ENCODE measurements at regions not wholly inside any gene's neighbourhood (a gene's known extent, or its start where the extent isn't known, plus 50 kb on each side); places are given as distances from the start of the nearest gene placed in this dataset.

GRCh38 chr1:229870381-229870780, 196.7 kb upstream of the GALNT2 start:
- H3K27ac ChIP-seq, result no peak overlapping the region
- POLR2A ChIA-PET (ENCODE audit: low non-redundant PET), result no interaction called here
- TF ChIP-seq CTCF (conservative IDR thresholded peaks at IDR 0.05; ENCODE audit: low read depth), result no peak
- no peak for DNase-seq (ENCODE audit: low spot score)
- CTCF ChIA-PET, result no interaction called here

- H3K27ac ChIP-seq, result no peak overlapping the region
- TF ChIP-seq CTCF (conservative IDR thresholded peaks at IDR 0.05; ENCODE audit: low read depth), result no peak
- POLR2A ChIA-PET (ENCODE audit: low non-redundant PET), result no interaction called here
- no peak for DNase-seq (ENCODE audit: low spot score)
- CTCF ChIA-PET, result no interaction called here
Observed at GRCh38 chr1:229871078-229871676, 195.9 kb upstream of the GALNT2 start.

GRCh38 chr1:229874136-229874535, 192.9 kb upstream of the GALNT2 start:
- no peak for TF ChIP-seq CTCF (conservative IDR thresholded peaks at IDR 0.05; ENCODE audit: low read depth)
- no peak for DNase-seq (ENCODE audit: low spot score)
- POLR2A ChIA-PET (ENCODE audit: low non-redundant PET), result no interaction called here

GRCh38 chr1:229874609-229875008, 192.4 kb upstream of the GALNT2 start:
- POLR2A ChIA-PET (ENCODE audit: low non-redundant PET), result no interaction called here
- CTCF ChIA-PET, result no interaction called here
- no peak for TF ChIP-seq CTCF (conservative IDR thresholded peaks at IDR 0.05; ENCODE audit: low read depth)
- H3K27ac ChIP-seq, result no peak overlapping the region
- DNase-seq (ENCODE audit: low spot score), result no peak

More at GRCh38 chr1:229874136-229874535, 192.9 kb upstream of the GALNT2 start:
- H3K27ac ChIP-seq, result no peak overlapping the region
- CTCF ChIA-PET, result no interaction called here

GRCh38 chr1:229875086-229875485, 192.0 kb upstream of the GALNT2 start:
- DNase-seq (ENCODE audit: low spot score), result no peak
- CTCF ChIA-PET, result no interaction called here
- POLR2A ChIA-PET (ENCODE audit: low non-redundant PET), result no interaction called here
- TF ChIP-seq CTCF (conservative IDR thresholded peaks at IDR 0.05; ENCODE audit: low read depth), result no peak
- no peak overlapping the region for H3K27ac ChIP-seq

- no peak overlapping the region for H3K27ac ChIP-seq
- no peak for TF ChIP-seq CTCF (conservative IDR thresholded peaks at IDR 0.05; ENCODE audit: low read depth)
- ChIA-PET CTCF (no interaction called here), POLR2A (ENCODE audit: low non-redundant PET) (no interaction called here)
- no peak for DNase-seq (ENCODE audit: low spot score)
Observed at GRCh38 chr1:229879746-229880145, 187.3 kb upstream of the GALNT2 start.
